SK-N-SH (cell line): ENCODE measurements at regions not wholly inside any gene's neighbourhood (a gene's known extent, or its start where the extent isn't known, plus 50 kb on each side); places are given as distances from the start of the nearest gene placed in this dataset.

Experiments
- CTCF ChIA-PET: fragments of 300-600, 350-600 bp; formaldehyde crosslinking; extraction: SDS; loops from one replicate; lab custom pipeline; 2021; lab: Yijun Ruan, JAX
- POLR2A ChIA-PET: fragments of 350-600 bp; sonication (Branson Sonifier 250); formaldehyde crosslinking; extraction: SDS; loops from one replicate; lab custom pipeline; 2020; ENCODE audit warnings: antibody characterized with exemption, inconsistent platforms; lab: Yijun Ruan, JAX
- DNase-seq: peaks from one replicate; pipeline ENCODE4 v3.0.0; 2012
- H2AFZ ChIP-seq: fragments of 200-600 bp; sonication (generic); 2 replicates; pipeline ENCODE4 v1.8.1; 2016; ENCODE audit warnings: antibody characterized with exemption, mild to moderate bottlenecking, low read depth
- H3F3A ChIP-seq: fragments of 200-600 bp; sonication (generic); replicated peaks from 2 replicates; pipeline ENCODE3; 2016; ENCODE audit warnings: antibody characterized with exemption, mild to moderate bottlenecking; ENCODE audit not compliant: insufficient read depth
- H3K27ac ChIP-seq, 2 experiments: fragments of 200-500 bp in 1 of 2; fragments of 200-600 bp in 1 of 2; sonication (Bioruptor generic) in 1 of 2; sonication (generic), shearing (Covaris generic) in 1 of 2; 2 replicates each; pipeline versions ENCODE4 v1.5.1 to v1.6.1; 2014 to 2016; ENCODE audit warnings: low read depth in 2 of 2, inconsistent platforms in 1 of 2, low read length in 1 of 2, mild to moderate bottlenecking in 1 of 2, mixed read lengths in 1 of 2
- H3K27me3 ChIP-seq: fragments of 200-600 bp; sonication (generic), shearing (Covaris generic); 2 replicates; pipeline ENCODE4 v1.6.1; 2016; ENCODE audit warnings: mixed run types; ENCODE audit not compliant: insufficient read depth
- H3K36me3 ChIP-seq, 2 experiments: fragments of 200-500 bp in 1 of 2; fragments of 200-600 bp in 1 of 2; sonication (Bioruptor generic) in 1 of 2; sonication (generic) in 1 of 2; replicated peaks in 1 of 2; 2 replicates each; pipeline versions ENCODE3 to v1.5.1; 2014 to 2016; ENCODE audit warnings: low read length in 1 of 2, mild to moderate bottlenecking in 1 of 2; ENCODE audit not compliant: insufficient read depth in 2 of 2, control insufficient read depth in 1 of 2
- H3K4me1 ChIP-seq, 2 experiments: fragments of 200-500 bp in 1 of 2; fragments of 200-600 bp in 1 of 2; sonication (Bioruptor generic) in 1 of 2; sonication (generic), shearing (Covaris generic) in 1 of 2; 2 replicates each; pipeline versions ENCODE4 v1.5.1 to v1.6.1; 2014 to 2016; ENCODE audit warnings: low read depth in 1 of 2, low read length in 1 of 2, mixed run types in 1 of 2; ENCODE audit not compliant: insufficient read depth in 2 of 2, control insufficient read depth in 1 of 2
- H3K4me2 ChIP-seq: fragments of 200-600 bp; sonication (generic), shearing (Covaris generic); 2 replicates; pipeline ENCODE4 v1.6.1; 2017; ENCODE audit warnings: mixed run types
- H3K4me3 ChIP-seq, 2 experiments: fragments of 200-500 bp in 1 of 2; fragments of 200-600 bp in 1 of 2; sonication (Bioruptor generic) in 1 of 2; sonication (generic), shearing (Covaris generic) in 1 of 2; 2 replicates each; pipeline versions ENCODE4 v1.5.1 to v1.8.1; 2014 to 2016; ENCODE audit warnings: low read depth in 2 of 2, inconsistent platforms in 1 of 2, low read length in 1 of 2, mild to moderate bottlenecking in 1 of 2, mixed read lengths in 1 of 2, moderate library complexity in 1 of 2
- H3K79me2 ChIP-seq: fragments of 200-600 bp; sonication (generic); 2 replicates; pipeline ENCODE4 v1.8.1; 2017; ENCODE audit warnings: mild to moderate bottlenecking; ENCODE audit not compliant: insufficient read depth
- H3K9ac ChIP-seq: fragments of 200-600 bp; sonication (generic); 2 replicates; pipeline ENCODE4 v1.6.1; 2017; ENCODE audit warnings: mixed run types
- H3K9me2 ChIP-seq: fragments of 200-600 bp; sonication (generic); 2 replicates; pipeline ENCODE4 v1.6.1; 2017; ENCODE audit warnings: mixed run types
- H3K9me3 ChIP-seq: fragments of 200-600 bp; sonication (generic); 2 replicates; pipeline ENCODE4 v1.6.1; 2017; ENCODE audit warnings: mixed run types, mild to moderate bottlenecking, moderate library complexity
- H4K20me1 ChIP-seq: fragments of 200-600 bp; sonication (generic); 2 replicates; pipeline ENCODE4 v1.6.1; 2017; ENCODE audit warnings: mild to moderate bottlenecking, mixed run types; ENCODE audit not compliant: insufficient read depth
- CHD2 ChIP-seq: fragments of 150-350 bp; IDR thresholded peaks from 2 replicates; pipeline ENCODE4 v1.6.1; 2018; ENCODE audit warnings: low read length; ENCODE audit not compliant: partially characterized antibody
- ELF1 ChIP-seq: IDR thresholded peaks from 2 replicates; pipeline ENCODE4 v1.4.0; 2012
- EP300 ChIP-seq, 2 experiments: IDR thresholded peaks; 2 replicates each; pipeline versions ENCODE4 v1.4.0 to v1.6.1; 2012; ENCODE audit warnings: borderline replicate concordance in 1 of 2, low read depth in 1 of 2, low read length in 1 of 2
- EZH2phosphoT487 ChIP-seq: fragments of 200-600 bp; sonication (generic); IDR thresholded peaks from 2 replicates; pipeline ENCODE4 v1.6.1; 2017; ENCODE audit warnings: low read depth, mixed run types, mild to moderate bottlenecking, antibody characterized with exemption, moderate library complexity, borderline replicate concordance
- FOXM1 ChIP-seq: IDR thresholded peaks from 2 replicates; pipeline ENCODE4 v1.4.0; 2012; ENCODE audit warnings: low read depth, mild to moderate bottlenecking
- GABPA ChIP-seq: IDR thresholded peaks from 2 replicates; pipeline ENCODE4 v1.4.0; 2012; ENCODE audit warnings: low read depth, mild to moderate bottlenecking
- NRF1 ChIP-seq: IDR thresholded peaks from 2 replicates; pipeline ENCODE4 v1.6.1; 2012; ENCODE audit warnings: low read depth, mild to moderate bottlenecking, low read length
- RFX5 ChIP-seq: IDR thresholded peaks from 2 replicates; pipeline ENCODE4 v1.6.1; 2012; ENCODE audit warnings: mild to moderate bottlenecking, improper control_type of control experiment, low read length
- SIN3A ChIP-seq: IDR thresholded peaks from 2 replicates; pipeline ENCODE4 v1.6.1; 2012; ENCODE audit warnings: low read depth, mild to moderate bottlenecking, low read length, moderate library complexity, borderline replicate concordance
- TCF12 ChIP-seq: IDR thresholded peaks from 2 replicates; pipeline ENCODE4 v1.4.0; 2012
- YY1 ChIP-seq: IDR thresholded peaks from 2 replicates; pipeline ENCODE4 v1.4.0; 2012; ENCODE audit warnings: low read depth, mild to moderate bottlenecking
- WGBS: methylation state at CpG from one replicate; pipeline ENCODE4 v1.1.6; 2017; ENCODE audit warnings: low lambda C conversion rate; 5-methylcytosine and 5-hydroxymethylcytosine counted together
- TF ChIP-seq, protein P1 (sequence below): IDR thresholded peaks from 2 replicates; pipeline ENCODE4 v1.6.1; 2012; ENCODE audit warnings: mild to moderate bottlenecking, low read depth, low read length, moderate library complexity
- TF ChIP-seq, protein P2 (sequence below): fragments of 150-350 bp; IDR thresholded peaks from 2 replicates; pipeline ENCODE4 v1.6.1; 2017; ENCODE audit warnings: antibody characterized with exemption, low read length, low read depth, borderline replicate concordance
- TF ChIP-seq, protein P3 (sequence below): fragments of 200-600 bp; sonication (generic); IDR thresholded peaks from 2 replicates; pipeline ENCODE4 v1.6.1; 2017; ENCODE audit warnings: antibody characterized with exemption, mild to moderate bottlenecking, moderate library complexity

DNA sequence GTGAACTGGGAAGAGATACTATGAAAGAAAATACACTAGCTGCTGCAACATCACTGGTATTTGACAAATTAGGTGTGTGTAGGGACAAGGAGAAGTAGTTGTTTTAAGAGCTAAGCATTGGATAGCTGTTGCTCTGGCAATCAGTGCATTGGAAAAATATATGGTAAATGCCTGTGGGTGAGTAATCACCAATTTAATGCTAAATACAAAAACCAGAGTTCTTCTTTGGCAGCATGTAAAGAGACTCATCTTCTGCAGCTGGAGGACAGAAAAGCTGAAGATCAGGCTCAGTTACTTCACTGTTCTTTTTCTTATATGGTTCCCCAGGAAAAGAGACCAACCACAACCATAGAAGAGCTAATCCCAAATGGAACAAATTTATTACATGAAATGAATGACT, 201.8 kb upstream of the MPDZ start:
- no peaks in the 10 kb centered on the region for H4K20me1 ChIP-seq
- no peak overlapping the region for H3K27ac ChIP-seq
- no peak overlapping the region for H3K9ac ChIP-seq
- H3K9me3 ChIP-seq, result no peaks in the 10 kb centered on the region
- H2AFZ ChIP-seq, result no peak overlapping the region
- ChIA-PET POLR2A (no interaction called here), CTCF (no interaction called here)
- no peaks in the 10 kb centered on the region for H3K9me2 ChIP-seq
- no peaks in the 10 kb centered on the region; a peak in 1 of 4 replicates for H3K4me1 ChIP-seq
- no peaks in the 10 kb centered on the region for H3K36me3 ChIP-seq
- peaks cover 6% of the 10 kb centered on the region for H3F3A ChIP-seq
- TF ChIP-seq, protein P1, sequence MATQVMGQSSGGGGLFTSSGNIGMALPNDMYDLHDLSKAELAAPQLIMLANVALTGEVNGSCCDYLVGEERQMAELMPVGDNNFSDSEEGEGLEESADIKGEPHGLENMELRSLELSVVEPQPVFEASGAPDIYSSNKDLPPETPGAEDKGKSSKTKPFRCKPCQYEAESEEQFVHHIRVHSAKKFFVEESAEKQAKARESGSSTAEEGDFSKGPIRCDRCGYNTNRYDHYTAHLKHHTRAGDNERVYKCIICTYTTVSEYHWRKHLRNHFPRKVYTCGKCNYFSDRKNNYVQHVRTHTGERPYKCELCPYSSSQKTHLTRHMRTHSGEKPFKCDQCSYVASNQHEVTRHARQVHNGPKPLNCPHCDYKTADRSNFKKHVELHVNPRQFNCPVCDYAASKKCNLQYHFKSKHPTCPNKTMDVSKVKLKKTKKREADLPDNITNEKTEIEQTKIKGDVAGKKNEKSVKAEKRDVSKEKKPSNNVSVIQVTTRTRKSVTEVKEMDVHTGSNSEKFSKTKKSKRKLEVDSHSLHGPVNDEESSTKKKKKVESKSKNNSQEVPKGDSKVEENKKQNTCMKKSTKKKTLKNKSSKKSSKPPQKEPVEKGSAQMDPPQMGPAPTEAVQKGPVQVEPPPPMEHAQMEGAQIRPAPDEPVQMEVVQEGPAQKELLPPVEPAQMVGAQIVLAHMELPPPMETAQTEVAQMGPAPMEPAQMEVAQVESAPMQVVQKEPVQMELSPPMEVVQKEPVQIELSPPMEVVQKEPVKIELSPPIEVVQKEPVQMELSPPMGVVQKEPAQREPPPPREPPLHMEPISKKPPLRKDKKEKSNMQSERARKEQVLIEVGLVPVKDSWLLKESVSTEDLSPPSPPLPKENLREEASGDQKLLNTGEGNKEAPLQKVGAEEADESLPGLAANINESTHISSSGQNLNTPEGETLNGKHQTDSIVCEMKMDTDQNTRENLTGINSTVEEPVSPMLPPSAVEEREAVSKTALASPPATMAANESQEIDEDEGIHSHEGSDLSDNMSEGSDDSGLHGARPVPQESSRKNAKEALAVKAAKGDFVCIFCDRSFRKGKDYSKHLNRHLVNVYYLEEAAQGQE, result no peak
- no peak for TF ChIP-seq YY1
- no peak overlapping the region for H3K4me2 ChIP-seq
- H3K4me3 ChIP-seq, result no peak overlapping the region
- H3K79me2 ChIP-seq, result no peaks in the 10 kb centered on the region
- no peaks in the 10 kb centered on the region for H3K27me3 ChIP-seq
- no peak for DNase-seq

DNA sequence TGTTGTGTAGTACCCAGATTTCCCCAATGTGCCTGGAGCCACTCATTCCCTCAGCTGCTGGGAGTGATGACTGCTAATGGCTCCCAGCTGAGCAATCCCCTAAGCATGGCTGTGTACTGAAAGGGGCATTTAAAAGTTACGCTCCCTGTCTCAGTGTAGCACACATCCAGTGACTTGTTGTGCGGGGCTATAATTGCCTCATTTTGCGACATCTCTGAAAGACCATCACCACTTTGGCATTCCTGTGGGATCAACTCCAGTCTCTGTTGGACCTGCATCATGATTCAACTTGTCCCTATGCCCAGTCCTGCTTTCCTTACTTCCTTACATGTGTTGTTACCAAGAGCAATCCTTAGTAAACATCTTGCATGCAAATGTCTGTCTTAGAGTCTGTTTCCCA, 201.2 kb upstream of the MPDZ start:
- Histone ChIP-seq H2AFZ (no peak overlapping the region), H3F3A (peaks cover 6% of the 10 kb centered on the region), H3K4me1 (no peaks in the 10 kb centered on the region; a peak in 1 of 4 replicates), H3K27me3 (no peaks in the 10 kb centered on the region), H3K4me3 (no peak overlapping the region), H4K20me1 (no peaks in the 10 kb centered on the region), H3K79me2 (no peaks in the 10 kb centered on the region), H3K4me2 (no peak overlapping the region), H3K9ac (no peak overlapping the region), H3K36me3 (no peaks in the 10 kb centered on the region), H3K9me2 (no peaks in the 10 kb centered on the region), H3K27ac (no peak overlapping the region), H3K9me3 (0 out of 2 replicates have a peak, but pooled peaks cover 2% of the 10 kb centered on the region)
- 82% methylated on average over 3 of the region's 3 CpGs for WGBS
- CTCF ChIA-PET, result no interaction called here
- TF ChIP-seq, protein P2, sequence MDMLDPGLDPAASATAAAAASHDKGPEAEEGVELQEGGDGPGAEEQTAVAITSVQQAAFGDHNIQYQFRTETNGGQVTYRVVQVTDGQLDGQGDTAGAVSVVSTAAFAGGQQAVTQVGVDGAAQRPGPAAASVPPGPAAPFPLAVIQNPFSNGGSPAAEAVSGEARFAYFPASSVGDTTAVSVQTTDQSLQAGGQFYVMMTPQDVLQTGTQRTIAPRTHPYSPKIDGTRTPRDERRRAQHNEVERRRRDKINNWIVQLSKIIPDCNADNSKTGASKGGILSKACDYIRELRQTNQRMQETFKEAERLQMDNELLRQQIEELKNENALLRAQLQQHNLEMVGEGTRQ, result no peak
- TF ChIP-seq FOXM1 (no peak), CHD2 (no peak), YY1 (no peak), GABPA (no peak), SIN3A (no peak), EP300 (IDR thresholded peaks at IDR 0.05; ENCODE audit: borderline replicate concordance in 1 of 2, low read depth in 1 of 2, low read length in 1 of 2) (no peak), EZH2phosphoT487 (no peak), RFX5 (no peak), NRF1 (no peak), TCF12 (no peak), ELF1 (no peak)
- TF ChIP-seq, protein P1, result no peak
- TF ChIP-seq, protein P3, sequence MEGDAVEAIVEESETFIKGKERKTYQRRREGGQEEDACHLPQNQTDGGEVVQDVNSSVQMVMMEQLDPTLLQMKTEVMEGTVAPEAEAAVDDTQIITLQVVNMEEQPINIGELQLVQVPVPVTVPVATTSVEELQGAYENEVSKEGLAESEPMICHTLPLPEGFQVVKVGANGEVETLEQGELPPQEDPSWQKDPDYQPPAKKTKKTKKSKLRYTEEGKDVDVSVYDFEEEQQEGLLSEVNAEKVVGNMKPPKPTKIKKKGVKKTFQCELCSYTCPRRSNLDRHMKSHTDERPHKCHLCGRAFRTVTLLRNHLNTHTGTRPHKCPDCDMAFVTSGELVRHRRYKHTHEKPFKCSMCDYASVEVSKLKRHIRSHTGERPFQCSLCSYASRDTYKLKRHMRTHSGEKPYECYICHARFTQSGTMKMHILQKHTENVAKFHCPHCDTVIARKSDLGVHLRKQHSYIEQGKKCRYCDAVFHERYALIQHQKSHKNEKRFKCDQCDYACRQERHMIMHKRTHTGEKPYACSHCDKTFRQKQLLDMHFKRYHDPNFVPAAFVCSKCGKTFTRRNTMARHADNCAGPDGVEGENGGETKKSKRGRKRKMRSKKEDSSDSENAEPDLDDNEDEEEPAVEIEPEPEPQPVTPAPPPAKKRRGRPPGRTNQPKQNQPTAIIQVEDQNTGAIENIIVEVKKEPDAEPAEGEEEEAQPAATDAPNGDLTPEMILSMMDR, result no peak
- no peak for DNase-seq
- POLR2A ChIA-PET, result no interaction called here
